Sigmoid colon (tissue), 6 donors: ENCODE measurements at regions not wholly inside any gene's neighbourhood (a gene's known extent, or its start where the extent isn't known, plus 50 kb on each side); places are given as distances from the start of the nearest gene placed in this dataset.

Experiments used
- DNase-seq: peaks from one replicate; pipeline ENCODE4 v3.0.0-alpha.2; 2019
- H3K27ac ChIP-seq, 4 donors: fragments of 200-600 bp; sonication (generic); one replicate each; pipeline ENCODE4 v1.5.1; 2016 to 2019; ENCODE audit warnings: mild to moderate bottlenecking in 1 of 4
- H3K27me3 ChIP-seq, 3 donors: fragments of 200-600 bp; sonication (generic); one replicate each; pipeline ENCODE4 v1.5.1; 2019; ENCODE audit warnings: mild to moderate bottlenecking in 1 of 3
- H3K36me3 ChIP-seq, 4 donors: fragments of 200-600 bp; sonication (generic); one replicate each; pipeline ENCODE4 v1.5.1; 2016 to 2019
- H3K4me1 ChIP-seq, 4 donors: fragments of 200-600 bp; sonication (generic); one replicate each; pipeline ENCODE4 v1.5.1; 2017 to 2019
- H3K4me3 ChIP-seq, 4 donors: fragments of 200-600 bp; sonication (generic); one replicate each; pipeline ENCODE4 v1.5.1; 2017 to 2019; ENCODE audit warnings: mild to moderate bottlenecking in 2 of 4, moderate library complexity in 1 of 4
- H3K9me3 ChIP-seq, 4 donors: fragments of 200-600 bp in 3 of 4; sonication (generic) in 3 of 4; one replicate each; pipeline versions ENCODE4 v1.5.1 to v1.6.1; 2013 to 2019
- CTCF ChIP-seq, 4 experiments: fragments of 450-650 bp in 3 of 4; fragments of 200-600 bp in 1 of 4; IDR thresholded peaks; one replicate each; pipeline ENCODE4 v1.5.1; 2016 to 2019; ENCODE audit warnings: antibody characterized with exemption in 4 of 4, mild to moderate bottlenecking in 3 of 4, moderate library complexity in 2 of 4
- EP300 ChIP-seq, 4 donors: sonication (generic); formaldehyde crosslinking; IDR thresholded peaks; one replicate each; pipeline ENCODE4 v1.6.1; 2017; ENCODE audit warnings: antibody characterized with exemption in 4 of 4
- POLR2A ChIP-seq, 2 donors: fragments of 450-650 bp; IDR thresholded peaks; one replicate each; pipeline ENCODE4 v1.6.1; 2016; ENCODE audit warnings: antibody characterized with exemption in 2 of 2, mild to moderate bottlenecking in 2 of 2, moderate library complexity in 2 of 2
- POLR2AphosphoS5 ChIP-seq, 4 donors: sonication (generic); formaldehyde crosslinking; IDR thresholded peaks; one replicate each; pipeline ENCODE4 v1.6.1; 2017; ENCODE audit warnings: antibody characterized with exemption in 4 of 4
- WGBS, 2 donors: extraction: QIAGEN DNeasy Blood & Tissue Kit; methylation state at CpG; one replicate each; pipeline ENCODE4 v1.1.7; 2013; 5-methylcytosine and 5-hydroxymethylcytosine counted together
- intact Hi-C: fragments of 100-400 bp; cut with DNase I; formaldehyde crosslinking; loops from one replicate; pipeline ENCODE4 v1.15.1; 2023
- donor health status: healthy with polysubstance abuse.
- donor health status: healthy.

GRCh38 chr5:97839341-97840086 is 656.5 kb upstream of the RIOK2 start:
- no peak overlapping the region for H3K4me3 ChIP-seq
- TF ChIP-seq EP300 (IDR thresholded peaks at IDR 0.05) = no peak
- TF ChIP-seq CTCF (IDR thresholded peaks at IDR 0.05) = no peak
- no peak for TF ChIP-seq POLR2AphosphoS5 (IDR thresholded peaks at IDR 0.05)
- TF ChIP-seq POLR2A (IDR thresholded peaks at IDR 0.05) = no peak
- no peaks in the 10 kb centered on the region for H3K9me3 ChIP-seq
- H3K4me1 ChIP-seq = peaks cover 0 to 43% (median 5%) of the 10 kb centered on the region in 4 donors
- H3K36me3 ChIP-seq = no peaks in the 10 kb centered on the region
- no peak overlapping the region for H3K27ac ChIP-seq
- WGBS, 2 donors = 81 to 88% methylated on average over 2 of the region's 2 CpGs
- intact Hi-C loops = no loop called here
- H3K27me3 ChIP-seq = no peaks in the 10 kb centered on the region
- no peak for DNase-seq

GRCh38 chr5:97840643-97841042 is 657.6 kb upstream of the RIOK2 start:
- Histone ChIP-seq H3K4me1 (peaks cover 0 to 43% (median 5%) of the 10 kb centered on the region in 4 donors), H3K36me3 (no peaks in the 10 kb centered on the region), H3K9me3 (no peaks in the 10 kb centered on the region), H3K4me3 (no peak overlapping the region), H3K27me3 (no peaks in the 10 kb centered on the region), H3K27ac (no peak overlapping the region)
- TF ChIP-seq EP300 (IDR thresholded peaks at IDR 0.05) (no peak), CTCF (IDR thresholded peaks at IDR 0.05) (no peak), POLR2AphosphoS5 (IDR thresholded peaks at IDR 0.05) (no peak), POLR2A (IDR thresholded peaks at IDR 0.05) (no peak)
- 76 to 91% methylated on average over 3 of the region's 3 CpGs for WGBS, 2 donors
- intact Hi-C loops = no loop called here
- no peak for DNase-seq

GRCh38 chr5:97842687-97843086 is 659.6 kb upstream of the RIOK2 start:
- TF ChIP-seq EP300 (IDR thresholded peaks at IDR 0.05) = no peak
- no peak for TF ChIP-seq POLR2A (IDR thresholded peaks at IDR 0.05)
- TF ChIP-seq POLR2AphosphoS5 (IDR thresholded peaks at IDR 0.05) = no peak
- TF ChIP-seq CTCF (IDR thresholded peaks at IDR 0.05) = no peak
- DNase-seq = no peak
- intact Hi-C loops = no loop called here
- no peak overlapping the region for H3K4me3 ChIP-seq
- H3K36me3 ChIP-seq = no peaks in the 10 kb centered on the region
- no peaks in the 10 kb centered on the region for H3K9me3 ChIP-seq
- no peak overlapping the region for H3K27ac ChIP-seq
- H3K4me1 ChIP-seq = peaks cover 0 to 43% (median 5%) of the 10 kb centered on the region in 4 donors
- 89 to 95% methylated on average over 1 of the region's 1 CpG for WGBS, 2 donors
- H3K27me3 ChIP-seq = no peaks in the 10 kb centered on the region

GRCh38 chr5:97844797-97845196 is 661.8 kb upstream of the RIOK2 start:
- DNase-seq = no peak
- intact Hi-C loops = no loop called here
- Histone ChIP-seq H3K36me3 (no peaks in the 10 kb centered on the region), H3K4me1 (peaks cover 0 to 22% (median under 1%) of the 10 kb centered on the region in 4 donors), H3K4me3 (no peak overlapping the region), H3K27ac (no peak overlapping the region), H3K9me3 (no peaks in the 10 kb centered on the region), H3K27me3 (no peaks in the 10 kb centered on the region)
- TF ChIP-seq POLR2AphosphoS5 (IDR thresholded peaks at IDR 0.05) = no peak
- WGBS, 2 donors = 87 to 94% methylated on average over 4 of the region's 4 CpGs

- intact Hi-C loops = no loop called here
- DNase-seq = no peak
Measured at GRCh38 chr5:97846643-97847042, 663.6 kb upstream of the RIOK2 start.

More at GRCh38 chr5:97846643-97847042, 663.6 kb upstream of the RIOK2 start:
- H3K36me3 ChIP-seq = no peaks in the 10 kb centered on the region
- no peaks in the 10 kb centered on the region for H3K27me3 ChIP-seq
- H3K4me3 ChIP-seq = no peak overlapping the region
- peaks cover 0 to 7% (median 0%) of the 10 kb centered on the region in 4 donors for H3K4me1 ChIP-seq
- TF ChIP-seq EP300 (IDR thresholded peaks at IDR 0.05) = no peak
- TF ChIP-seq POLR2A (IDR thresholded peaks at IDR 0.05) = no peak
- no peak for TF ChIP-seq CTCF (IDR thresholded peaks at IDR 0.05)
- TF ChIP-seq POLR2AphosphoS5 (IDR thresholded peaks at IDR 0.05) = no peak
- no peaks in the 10 kb centered on the region for H3K9me3 ChIP-seq
- no peak overlapping the region for H3K27ac ChIP-seq
